Skin of body (tissue), 1 donor: ENCODE measurements at regions not wholly inside any gene's neighbourhood (a gene's known extent, or its start where the extent isn't known, plus 50 kb on each side); places are given as distances from the start of the nearest gene placed in this dataset.

Experiments
- DNase-seq: peaks from one replicate; lab custom pipeline; 2025; lab: John Stamatoyannopoulos, UW

- no peak for DNase-seq
These were observed 468.3 kb upstream of the BOD1L1 start for GRCh38 chr4:14095831-14096230.

GRCh38 chr4:14096396-14096965 is 469.0 kb upstream of the BOD1L1 start:
- DNase-seq, result no peak

- DNase-seq, result no peak
These were observed 472.8 kb upstream of the BOD1L1 start for GRCh38 chr4:14100349-14100748.

- DNase-seq, result no peak
These were observed 482.9 kb upstream of the BOD1L1 start for GRCh38 chr4:14110407-14110806.

- DNase-seq, result no peak
These were observed 484.2 kb upstream of the BOD1L1 start for GRCh38 chr4:14111730-14112181.

- DNase-seq, result no peak
These were observed 487.6 kb upstream of the BOD1L1 start for GRCh38 chr4:14115106-14115505.

- DNase-seq, result no peak
These were observed 490.2 kb upstream of the BOD1L1 start for GRCh38 chr4:14117575-14118238.

- DNase-seq, result no peak
These were observed 497.3 kb upstream of the BOD1L1 start for GRCh38 chr4:14124816-14125215.

GRCh38 chr4:14125375-14126129 is 498.0 kb upstream of the BOD1L1 start:
- no peak for DNase-seq

- no peak for DNase-seq
These were observed 503.0 kb upstream of the BOD1L1 start for GRCh38 chr4:14130551-14130950.

GRCh38 chr4:14131335-14131734 is 503.8 kb upstream of the BOD1L1 start:
- no peak for DNase-seq

GRCh38 chr4:14132301-14132700 is 504.8 kb upstream of the BOD1L1 start:
- DNase-seq, result no peak

GRCh38 chr4:14138106-14138505 is 510.6 kb upstream of the BOD1L1 start:
- no peak for DNase-seq

- DNase-seq, result no peak
These were observed 516.4 kb upstream of the BOD1L1 start for GRCh38 chr4:14143892-14144291.

- DNase-seq, result no peak
These were observed 521.9 kb upstream of the BOD1L1 start for GRCh38 chr4:14149176-14150053.

GRCh38 chr4:14151101-14151500 is 523.6 kb upstream of the BOD1L1 start:
- no peak for DNase-seq

- DNase-seq, result no peak
These were observed 525.5 kb upstream of the BOD1L1 start for GRCh38 chr4:14152834-14153519.

- DNase-seq, result no peak
These were observed 528.3 kb upstream of the BOD1L1 start for GRCh38 chr4:14155803-14156202.

- no peak for DNase-seq
These were observed 529.7 kb upstream of the BOD1L1 start for GRCh38 chr4:14157262-14157661.

- DNase-seq, result no peak
These were observed 537.8 kb upstream of the BOD1L1 start for GRCh38 chr4:14165222-14165920.
